PC-9 (cell line): ENCODE measurements at regions not wholly inside any gene's neighbourhood (a gene's known extent, or its start where the extent isn't known, plus 50 kb on each side); places are given as distances from the start of the nearest gene placed in this dataset.

Experiments used
- BruUV-seq: library from RNA; stranded (reverse); fragments of 400-500 nt; replicated peaks from 2 replicates; lab custom pipeline; 2021; lab: Mats Ljungman, UMichigan
- CTCF ChIA-PET: fragments of 300-600 bp; sonication (Branson Sonifier 250); formaldehyde crosslinking; loops from one replicate; lab custom pipeline; 2022; ENCODE audit warnings: antibody characterized with exemption; lab: Charles Lee
- POLR2A ChIA-PET: fragments of 300-600 bp; sonication (Branson Sonifier 250); formaldehyde crosslinking; loops from one replicate; lab custom pipeline; 2022; ENCODE audit warnings: antibody characterized with exemption; ENCODE audit not compliant: unreplicated experiment; lab: Charles Lee
- DNase-seq, 2 experiments: peaks; one replicate each; pipeline versions ENCODE4 v3.0.0 to v3.0.0-alpha.2; 2015 to 2022; ENCODE audit warnings: mixed read lengths in 1 of 2
- H2AFZ ChIP-seq: fragments of 200-600 bp; sonication (generic); 2 replicates; pipeline ENCODE4 v1.8.1; 2017; ENCODE audit warnings: antibody characterized with exemption
- H3F3A ChIP-seq: fragments of 200-600 bp; sonication (generic); 2 replicates; pipeline ENCODE4 v1.8.1; 2017; ENCODE audit warnings: antibody characterized with exemption, mild to moderate bottlenecking, low read depth; ENCODE audit not compliant: insufficient read depth
- H3K27ac ChIP-seq: fragments of 200-600 bp; sonication (generic); 2 replicates; pipeline ENCODE4 v1.6.1; 2016; ENCODE audit warnings: mixed run types
- H3K27me3 ChIP-seq: fragments of 200-600 bp; sonication (generic); 2 replicates; pipeline ENCODE4 v1.6.1; 2016; ENCODE audit warnings: low read depth, mixed run types; ENCODE audit not compliant: insufficient read depth
- H3K36me3 ChIP-seq: fragments of 200-600 bp; sonication (generic); 2 replicates; pipeline ENCODE4 v1.6.1; 2016; ENCODE audit warnings: low read depth, mixed run types
- H3K4me1 ChIP-seq: fragments of 200-600 bp; sonication (generic); replicated peaks from 2 replicates; pipeline ENCODE4 v1.6.1; 2016; ENCODE audit warnings: mixed run types; ENCODE audit not compliant: insufficient read depth
- H3K4me2 ChIP-seq: fragments of 200-600 bp; sonication (generic); 2 replicates; pipeline ENCODE4 v1.6.1; 2017; ENCODE audit warnings: mixed run types
- H3K4me3 ChIP-seq: fragments of 200-600 bp; sonication (generic); 2 replicates; pipeline ENCODE4 v1.6.1; 2016; ENCODE audit warnings: mixed run types
- H3K79me2 ChIP-seq: fragments of 200-600 bp; sonication (generic); 2 replicates; pipeline ENCODE4 v1.6.1; 2017; ENCODE audit warnings: low read depth, mixed run types
- H3K9me2 ChIP-seq: fragments of 200-600 bp; sonication (generic); 2 replicates; pipeline ENCODE4 v1.8.1; 2017; ENCODE audit warnings: mild to moderate bottlenecking; ENCODE audit not compliant: insufficient read depth
- H3K9me3 ChIP-seq: fragments of 200-600 bp; sonication (generic); 2 replicates; pipeline ENCODE4 v1.8.1; 2016; ENCODE audit warnings: low read depth; ENCODE audit not compliant: insufficient read depth
- H4K20me1 ChIP-seq: fragments of 200-600 bp; sonication (generic); 2 replicates; pipeline ENCODE4 v1.8.1; 2017; ENCODE audit not compliant: insufficient read depth
- CTCF ChIP-seq: fragments of 200-600 bp; sonication (generic); conservative IDR thresholded peaks from 2 replicates; pipeline ENCODE4 v1.6.1; 2017; ENCODE audit warnings: mixed run types, antibody characterized with exemption, mild to moderate bottlenecking, moderate library complexity
- EZH2 ChIP-seq: fragments of 200-600 bp; sonication (generic); IDR thresholded peaks from 2 replicates; pipeline ENCODE4 v1.8.0; 2017; ENCODE audit warnings: antibody characterized with exemption, low read depth
- intact Hi-C: fragments of 100-400 bp; cut with micrococcal nuclease; formaldehyde crosslinking; loops from one replicate; pipeline ENCODE4 v1.10.0; 2022; ENCODE audit not compliant: unreplicated experiment

GRCh38 chr10:52477305-52477704 is 163.2 kb downstream of the DKK1 start:
- TF ChIP-seq CTCF, result no peak
- no peak for TF ChIP-seq EZH2
- 0 out of 2 replicates have a peak, but pooled peaks cover under 1% of the 10 kb centered on the region for H3K9me3 ChIP-seq
- 0 out of 2 replicates have a peak, but pooled peaks cover 3% of the 10 kb centered on the region for H3K4me1 ChIP-seq
- no peak overlapping the region for H3K4me3 ChIP-seq
- no peaks in the 10 kb centered on the region for H3K27me3 ChIP-seq
- DNase-seq, result no peak
- H3K27ac ChIP-seq, result no peak overlapping the region
- H3K36me3 ChIP-seq, result no peaks in the 10 kb centered on the region
- intact Hi-C loops, result no loop called here
- no peaks in the 10 kb centered on the region for H4K20me1 ChIP-seq
- no peaks in the 10 kb centered on the region for H3F3A ChIP-seq
- CTCF ChIA-PET, result interaction anchor here (0.6 kb wide), 1 partner anchor 25 kb away, joined by 3 read pairs; no protein-coding TSS in a partner anchor
- no TSS peak for BruUV-seq
- H3K4me2 ChIP-seq, result no peak overlapping the region
- H2AFZ ChIP-seq, result no peak overlapping the region
- H3K79me2 ChIP-seq, result no peaks in the 10 kb centered on the region
- POLR2A ChIA-PET, result no interaction called here
- H3K9me2 ChIP-seq, result no peaks in the 10 kb centered on the region

GRCh38 chr10:52479567-52479966 is 165.5 kb downstream of the DKK1 start:
- BruUV-seq, result no TSS peak
- H3K9me3 ChIP-seq, result peaks cover 4% of the 10 kb centered on the region
- CTCF ChIA-PET, result no interaction called here

GRCh38 chr10:52481986-52482555 is 168.0 kb downstream of the DKK1 start:
- no peak overlapping the region for H3K4me2 ChIP-seq

More at GRCh38 chr10:52479567-52479966, 165.5 kb downstream of the DKK1 start:
- Histone ChIP-seq H3K4me2 (no peak overlapping the region), H3K4me1 (no peaks in the 10 kb centered on the region), H4K20me1 (no peaks in the 10 kb centered on the region), H2AFZ (no peak overlapping the region), H3K27ac (no peak overlapping the region), H3K4me3 (no peak overlapping the region), H3K79me2 (no peaks in the 10 kb centered on the region), H3K36me3 (no peaks in the 10 kb centered on the region), H3K9me2 (no peaks in the 10 kb centered on the region), H3F3A (no peaks in the 10 kb centered on the region), H3K27me3 (no peaks in the 10 kb centered on the region)
- DNase-seq, result no peak
- intact Hi-C loops, result no loop called here
- POLR2A ChIA-PET, result no interaction called here
- TF ChIP-seq CTCF, result no peak
- TF ChIP-seq EZH2, result no peak

More at GRCh38 chr10:52481986-52482555, 168.0 kb downstream of the DKK1 start:
- no peaks in the 10 kb centered on the region for H3K27me3 ChIP-seq
- H3K9me3 ChIP-seq, result peaks cover 4% of the 10 kb centered on the region
- peaks cover 4% of the 10 kb centered on the region; the same call in 1 of the 2 replicates for H3F3A ChIP-seq
- intact Hi-C loops, result no loop called here
- POLR2A ChIA-PET, result no interaction called here
- H2AFZ ChIP-seq, result no peak overlapping the region
- no peak for DNase-seq
- H3K9me2 ChIP-seq, result no peaks in the 10 kb centered on the region
- no peaks in the 10 kb centered on the region for H4K20me1 ChIP-seq
- no peaks in the 10 kb centered on the region for H3K36me3 ChIP-seq
- TF ChIP-seq EZH2 (no peak), CTCF (no peak)
- CTCF ChIA-PET, result no interaction called here
- no peaks in the 10 kb centered on the region for H3K79me2 ChIP-seq
- H3K4me1 ChIP-seq, result peaks cover 10% of the 10 kb centered on the region
- no peak overlapping the region for H3K27ac ChIP-seq
- H3K4me3 ChIP-seq, result no peak overlapping the region
- BruUV-seq, result no TSS peak
